OCI-LY7 (cell line): ENCODE measurements at regions not wholly inside any gene's neighbourhood (a gene's known extent, or its start where the extent isn't known, plus 50 kb on each side); places are given as distances from the start of the nearest gene placed in this dataset.

ENCODE experiments used
- BruUV-seq: library from RNA; stranded (reverse); fragments of 400-500 nt; replicated peaks from 2 replicates; lab custom pipeline; 2021; lab: Mats Ljungman, UMichigan
- CTCF ChIA-PET: fragments of 300-600 bp; sonication (Branson Sonifier 250); formaldehyde crosslinking; loops from one replicate; lab custom pipeline; 2022; ENCODE audit warnings: antibody characterized with exemption; ENCODE audit not compliant: unreplicated experiment; lab: Charles Lee
- POLR2A ChIA-PET: fragments of 300-600 bp; sonication (Branson Sonifier 250); formaldehyde crosslinking; loops from one replicate; lab custom pipeline; 2022; ENCODE audit warnings: antibody characterized with exemption; lab: Charles Lee
- DNase-seq: peaks from one replicate; pipeline ENCODE4 v3.0.0-alpha.2; 2015; ENCODE audit warnings: low spot score
- H2AFZ ChIP-seq: fragments of 200-600 bp; sonication (generic), shearing (Covaris generic); 2 replicates; pipeline ENCODE4 v1.6.1; 2014; ENCODE audit warnings: mild to moderate bottlenecking, antibody characterized with exemption, low read length, moderate library complexity
- H3K27ac ChIP-seq: fragments of 200-600 bp; sonication (generic); 2 replicates; pipeline ENCODE4 v1.5.1; 2014; ENCODE audit warnings: mixed run types, low read depth, mild to moderate bottlenecking, moderate library complexity, low read length, inconsistent platforms; ENCODE audit not compliant: poor library complexity, severe bottlenecking
- H3K36me3 ChIP-seq: fragments of 200-600 bp; sonication (generic); 2 replicates; pipeline ENCODE4 v1.6.1; 2014; ENCODE audit warnings: mild to moderate bottlenecking, antibody characterized with exemption, low read length, moderate library complexity, mixed read lengths; ENCODE audit not compliant: insufficient read depth
- H3K4me1 ChIP-seq: fragments of 200-600 bp; sonication (generic); 2 replicates; pipeline ENCODE4 v1.5.1; 2014; ENCODE audit warnings: mild to moderate bottlenecking, low read length; ENCODE audit not compliant: insufficient read depth, poor library complexity, severe bottlenecking
- H3K4me2 ChIP-seq: fragments of 200-600 bp; sonication (generic); 2 replicates; pipeline ENCODE4 v1.6.1; 2014; ENCODE audit warnings: mild to moderate bottlenecking, low read length
- H3K4me3 ChIP-seq: fragments of 200-600 bp; sonication (generic); 2 replicates; pipeline ENCODE4 v1.5.1; 2014; ENCODE audit warnings: mild to moderate bottlenecking, low read depth, low read length; ENCODE audit not compliant: poor library complexity, severe bottlenecking
- H3K79me2 ChIP-seq: fragments of 200-600 bp; sonication (generic); 2 replicates; pipeline ENCODE4 v1.6.1; 2016; ENCODE audit warnings: low read depth, mild to moderate bottlenecking, low read length, moderate library complexity, mixed read lengths; ENCODE audit not compliant: insufficient read depth
- H3K9me2 ChIP-seq: fragments of 200-600 bp; sonication (generic); 2 replicates; pipeline ENCODE4 v1.6.1; 2016; ENCODE audit warnings: mild to moderate bottlenecking, low read length, mixed read lengths; ENCODE audit not compliant: insufficient read depth
- H3K9me3 ChIP-seq: fragments of 200-600 bp; sonication (generic); 2 replicates; pipeline ENCODE4 v1.6.1; 2014; ENCODE audit warnings: mild to moderate bottlenecking, mixed run types, low read length, mixed read lengths
- H4K20me1 ChIP-seq: fragments of 200-600 bp; sonication (generic); 2 replicates; pipeline ENCODE4 v1.6.1; 2014; ENCODE audit warnings: mild to moderate bottlenecking, antibody characterized with exemption, low read length, moderate library complexity, mixed read lengths; ENCODE audit not compliant: insufficient read depth
- CTCF ChIP-seq: fragments of 200-600 bp; sonication (generic); conservative IDR thresholded peaks from 2 replicates; pipeline ENCODE4 v1.5.1; 2014; ENCODE audit warnings: mild to moderate bottlenecking, antibody characterized with exemption, low read length, moderate library complexity, mixed read lengths
- EZH2phosphoT487 ChIP-seq: fragments of 200-600 bp; sonication (generic); IDR thresholded peaks from 2 replicates; pipeline ENCODE4 v1.6.1; 2018; ENCODE audit warnings: low read depth, borderline replicate concordance, mild to moderate bottlenecking, mixed run types, antibody characterized with exemption, low read length, moderate library complexity, mixed read lengths
- intact Hi-C: fragments of 100-400 bp; cut with micrococcal nuclease; formaldehyde crosslinking; loops from one replicate; pipeline ENCODE4 v1.10.0; 2022; ENCODE audit not compliant: unreplicated experiment

GRCh38 chr2:236883819-236884218 lies 201.9 kb upstream of the COPS8 start:
- no peak overlapping the region for H3K27ac ChIP-seq
- no peaks in the 10 kb centered on the region for H3K79me2 ChIP-seq
- no peaks in the 10 kb centered on the region for H3K36me3 ChIP-seq
- DNase-seq = peak; percentile 8
- peaks cover 11% of the 10 kb centered on the region for H3K4me1 ChIP-seq
- H4K20me1 ChIP-seq = no peaks in the 10 kb centered on the region
- no TSS peak for BruUV-seq
- peak overlapping the region; percentile 26 for H3K4me2 ChIP-seq
- H2AFZ ChIP-seq = peak overlapping the region; percentile 15; the same call in 1 of the 2 replicates
- no peaks in the 10 kb centered on the region for H3K9me3 ChIP-seq
- POLR2A ChIA-PET = interaction anchor here (1.0 kb wide), 1 partner anchor 14 kb away, joined by 3 read pairs; no protein-coding TSS in a partner anchor
- intact Hi-C loops = no loop called here
- CTCF ChIA-PET = no interaction called here
- no peaks in the 10 kb centered on the region for H3K9me2 ChIP-seq
- no peak for TF ChIP-seq CTCF
- H3K4me3 ChIP-seq = no peak overlapping the region

- Histone ChIP-seq H3K4me3 (no peak overlapping the region), H3K4me1 (peaks cover 11% of the 10 kb centered on the region), H3K4me2 (no peak overlapping the region), H3K36me3 (no peaks in the 10 kb centered on the region), H3K79me2 (no peaks in the 10 kb centered on the region), H3K9me3 (no peaks in the 10 kb centered on the region), H4K20me1 (no peaks in the 10 kb centered on the region), H3K9me2 (no peaks in the 10 kb centered on the region), H3K27ac (no peak overlapping the region), H2AFZ (no peak overlapping the region)
- intact Hi-C loops = no loop called here
- no TSS peak for BruUV-seq
- ChIA-PET CTCF (no interaction called here), POLR2A (no interaction called here)
- no peak for DNase-seq
- TF ChIP-seq EZH2phosphoT487 = no peak
- no peak for TF ChIP-seq CTCF
These were observed 201.0 kb upstream of the COPS8 start for GRCh38 chr2:236884569-236885175.

GRCh38 chr2:236886456-236886855 lies 199.2 kb upstream of the COPS8 start:
- Histone ChIP-seq H3K9me2 (no peaks in the 10 kb centered on the region), H3K79me2 (no peaks in the 10 kb centered on the region), H3K36me3 (no peaks in the 10 kb centered on the region), H3K4me3 (no peak overlapping the region), H3K4me1 (peaks cover 11% of the 10 kb centered on the region), H4K20me1 (no peaks in the 10 kb centered on the region), H3K9me3 (no peaks in the 10 kb centered on the region), H3K27ac (no peak overlapping the region), H3K4me2 (no peak overlapping the region), H2AFZ (no peak overlapping the region)
- intact Hi-C loops = no loop called here
- TF ChIP-seq CTCF (no peak), EZH2phosphoT487 (no peak)
- CTCF ChIA-PET = no interaction called here
- no peak for DNase-seq
- BruUV-seq = no TSS peak
- POLR2A ChIA-PET = interaction anchor here (1.0 kb wide), 1 partner anchor 11 kb away, joined by 3 read pairs; no protein-coding TSS in a partner anchor
